ENCODE measurements at regions not wholly inside any gene's neighbourhood (a gene's known extent, or its start where the extent isn't known, plus 50 kb on each side); places are given as distances from the start of the nearest gene placed in this dataset.

DNA sequence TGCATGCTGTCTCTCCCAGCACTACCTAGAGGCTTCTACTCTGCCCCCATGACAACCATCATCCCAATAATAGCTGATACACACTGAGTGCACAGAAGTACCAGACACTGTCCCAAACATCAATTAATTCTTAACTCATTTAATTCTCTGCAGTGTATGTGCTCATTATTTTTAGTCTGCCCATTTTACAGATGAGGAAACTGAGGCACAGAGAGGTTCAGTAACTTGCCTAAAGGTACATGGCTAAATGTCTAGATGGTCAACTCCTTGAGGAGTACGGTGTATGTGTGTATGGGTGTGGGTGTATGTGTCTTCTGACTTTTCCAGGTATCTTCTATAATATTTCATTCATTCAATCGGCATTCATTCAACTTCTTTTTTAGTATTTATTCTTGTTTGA lies 407.9 kb downstream of the SOX9 start:
- ATAC-seq (no peak), DNase-seq (no peak)
- intact Hi-C loops (cut with DNase I, micrococcal nuclease), result loop anchor here in 1 of 2 donors (10.0 kb wide), 1 partner anchor 404 kb away; the partner anchor contains the start of gene SOX9

- peak; percentile 10 for ATAC-seq
- no peak for DNase-seq
Measured at GRCh38 chr17:72529386-72529785, 408.6 kb downstream of the SOX9 start.

GRCh38 chr17:72530454-72530853 lies 409.6 kb downstream of the SOX9 start:
- ATAC-seq (peak; percentile 24), DNase-seq (no peak)
- intact Hi-C loops (cut with DNase I, micrococcal nuclease), result loop anchor here in 1 of 2 donors (10.0 kb wide), 1 partner anchor 1886 kb away; no protein-coding TSS in a partner anchor

More at GRCh38 chr17:72529386-72529785, 408.6 kb downstream of the SOX9 start:
- intact Hi-C loops (cut with DNase I, micrococcal nuclease), result loop anchor here in 1 of 2 donors (10.0 kb wide), 1 partner anchor 405 kb away; the partner anchor contains the start of gene SOX9

DNA sequence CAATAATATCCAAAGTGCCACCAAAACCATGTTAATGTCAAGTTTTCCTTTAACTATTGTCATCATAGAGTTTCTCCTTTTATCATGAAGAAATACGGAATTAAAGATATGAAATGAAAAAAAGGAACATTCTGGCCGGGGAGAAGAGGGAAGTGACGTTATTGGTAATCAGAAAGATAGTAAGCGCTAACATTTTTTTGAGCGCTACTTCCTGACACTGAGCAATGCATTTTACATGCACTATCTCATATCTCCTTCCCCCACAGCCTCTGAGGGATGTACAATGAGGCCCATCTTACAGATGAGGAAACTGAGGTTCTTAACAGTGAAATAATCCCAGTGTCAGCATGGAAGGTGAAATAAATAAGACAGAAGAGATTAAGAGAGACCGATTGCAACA lies 410.9 kb downstream of the SOX9 start:
- intact Hi-C loops (cut with DNase I, micrococcal nuclease), result loop anchor here in 1 of 2 donors (10.0 kb wide), 1 partner anchor 1887 kb away; no protein-coding TSS in a partner anchor
- ATAC-seq (no peak), DNase-seq (no peak)

- DNase-seq (no peak), ATAC-seq (no peak)
- intact Hi-C loops (cut with DNase I, micrococcal nuclease), result loop anchor here in 1 of 2 donors (10.0 kb wide), 1 partner anchor 1889 kb away; no protein-coding TSS in a partner anchor
Measured at GRCh38 chr17:72534265-72534664, 413.4 kb downstream of the SOX9 start.

DNA sequence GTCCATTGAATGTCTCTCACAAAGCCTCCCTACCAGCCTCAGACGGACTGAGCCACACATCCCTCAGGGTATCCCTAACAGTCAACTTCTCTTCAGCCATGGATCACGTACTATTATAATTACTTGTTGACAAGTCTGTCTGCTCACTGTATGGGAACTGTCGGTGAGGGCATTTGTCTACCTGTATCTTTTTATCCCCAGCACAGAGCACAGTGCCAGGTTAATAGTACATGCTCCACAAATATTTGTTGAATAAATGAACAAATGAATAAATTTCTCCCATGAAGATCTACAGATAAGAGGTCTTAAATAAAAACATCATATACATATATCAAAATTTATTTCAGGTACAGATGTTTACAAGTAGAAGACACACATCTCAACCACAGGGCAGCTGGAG lies 414.0 kb downstream of the SOX9 start:
- no peak for ATAC-seq
- intact Hi-C loops (cut with DNase I, micrococcal nuclease), result loop anchor here in 1 of 2 donors (10.0 kb wide), 1 partner anchor 1890 kb away; no protein-coding TSS in a partner anchor
- no peak for DNase-seq

- no peak for ATAC-seq
- intact Hi-C loops (cut with DNase I, micrococcal nuclease), result loop anchor here in 1 of 2 donors (10.0 kb wide), 1 partner anchor 1891 kb away; no protein-coding TSS in a partner anchor
- DNase-seq, result no peak
Measured at GRCh38 chr17:72535346-72535745, 414.5 kb downstream of the SOX9 start.

GRCh38 chr17:72535779-72536178 lies 415.0 kb downstream of the SOX9 start:
- ATAC-seq (no peak), DNase-seq (no peak)
- intact Hi-C loops (cut with DNase I, micrococcal nuclease), result loop anchor here in 1 of 2 donors (10.0 kb wide), 1 partner anchor 1891 kb away; no protein-coding TSS in a partner anchor

DNA sequence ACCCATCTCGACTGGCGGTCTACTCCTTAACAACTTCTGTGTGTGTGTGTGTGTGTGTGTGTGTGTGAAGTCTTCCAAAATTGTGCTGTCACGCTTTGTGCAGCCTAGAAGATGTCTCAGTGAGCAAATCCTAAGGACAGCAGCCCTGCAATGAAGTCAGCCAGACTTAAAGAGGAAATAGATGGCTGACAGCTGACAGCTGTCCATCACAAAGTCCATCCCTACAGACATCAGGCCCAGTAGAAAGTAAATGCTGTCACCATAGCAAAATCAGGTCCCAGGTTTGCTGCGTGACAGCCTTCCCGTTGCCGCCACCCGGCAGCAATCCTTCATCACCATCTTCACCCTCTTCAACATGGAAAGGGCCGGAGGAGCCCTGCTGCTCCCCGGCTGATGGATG lies 416.0 kb downstream of the SOX9 start:
- DNase-seq (no peak), ATAC-seq (no peak)
- intact Hi-C loops (cut with DNase I, micrococcal nuclease), result loop anchor here in 1 of 2 donors (10.0 kb wide), 1 partner anchor 1892 kb away; no protein-coding TSS in a partner anchor

GRCh38 chr17:72538443-72538842 lies 417.6 kb downstream of the SOX9 start:
- DNase-seq (no peak), ATAC-seq (peak; percentile 2)
- intact Hi-C loops (cut with DNase I, micrococcal nuclease), result loop anchor here in 1 of 2 donors (10.0 kb wide), 1 partner anchor 1894 kb away; no protein-coding TSS in a partner anchor

DNA sequence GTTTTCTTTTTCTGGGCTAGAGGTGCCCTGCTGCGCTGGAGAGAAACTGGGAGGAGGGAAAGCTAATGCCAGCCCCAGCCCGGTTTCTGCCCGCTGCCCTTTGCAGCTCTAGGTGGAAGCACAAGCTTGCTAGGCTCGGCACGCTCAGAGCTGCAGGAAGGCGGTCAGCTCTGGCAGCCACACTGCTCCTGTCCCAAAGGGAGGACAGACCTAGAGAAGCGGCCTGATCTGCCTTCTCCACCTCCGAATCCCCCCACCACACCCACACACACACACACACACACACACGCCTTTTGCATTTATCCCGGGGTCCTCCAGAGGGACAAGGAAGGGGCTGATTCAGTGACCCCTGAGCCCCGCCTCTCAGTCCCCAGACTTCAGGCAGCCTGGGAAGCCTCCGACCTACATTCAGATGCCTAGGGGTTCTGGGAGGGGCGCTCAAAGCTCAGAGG lies 418.1 kb downstream of the SOX9 start:
- intact Hi-C loops (cut with DNase I, micrococcal nuclease), result loop anchor here in 1 of 2 donors (10.0 kb wide), 1 partner anchor 1894 kb away; no protein-coding TSS in a partner anchor
- DNase-seq, result peak in 1 of 2 donors; percentile 51
- peak; percentile 48 for ATAC-seq

- peak; percentile 86 for ATAC-seq
- intact Hi-C loops (cut with DNase I, micrococcal nuclease), result loop anchor here in 1 of 2 donors (10.0 kb wide), 3 partner anchors 1065 to 1895 kb away; no protein-coding TSS in a partner anchor
- peak in 1 of 2 donors; percentile 73 for DNase-seq
Measured at GRCh38 chr17:72539981-72540897, 419.4 kb downstream of the SOX9 start.

DNA sequence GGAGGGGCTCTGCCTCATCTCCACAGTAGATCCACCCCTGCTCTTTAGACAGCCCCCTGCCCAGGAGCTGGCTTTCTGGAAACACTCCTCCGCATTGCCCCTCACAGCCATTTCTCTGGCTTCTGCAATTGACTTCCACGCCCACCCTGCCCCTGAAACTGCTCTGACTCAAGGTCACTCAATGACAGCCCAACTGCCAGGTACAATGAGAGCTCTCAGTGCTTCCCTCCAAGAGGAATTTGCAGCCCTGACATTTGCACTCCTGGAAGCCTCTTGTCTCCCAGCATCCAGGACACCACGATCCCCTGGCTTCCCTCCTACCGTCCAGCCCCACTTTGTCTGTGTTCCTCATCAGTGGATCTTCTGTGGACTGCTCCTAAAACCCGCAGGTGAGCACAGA lies 421.5 kb downstream of the SOX9 start:
- intact Hi-C loops (cut with DNase I, micrococcal nuclease), result loop anchor here in 1 of 2 donors (10.0 kb wide), 2 partner anchors 1068 to 1778 kb away; no protein-coding TSS in a partner anchor

GRCh38 chr17:72545766-72546165 lies 424.9 kb downstream of the SOX9 start:
- DNase-seq (no peak), ATAC-seq (peak; percentile 33)
- intact Hi-C loops (cut with DNase I, micrococcal nuclease), result loop anchor here in 1 of 2 donors (10.0 kb wide), 2 partner anchors 1071 to 1781 kb away; no protein-coding TSS in a partner anchor

More for the DNA sequence above, 421.5 kb downstream of the SOX9 start:
- ATAC-seq (no peak), DNase-seq (no peak)

GRCh38 chr17:72553051-72553755 lies 432.4 kb downstream of the SOX9 start:
- intact Hi-C loops (cut with DNase I, micrococcal nuclease), result no loop called here
- no peak for DNase-seq
- no peak for ATAC-seq

GRCh38 chr17:72554508-72554907 lies 433.7 kb downstream of the SOX9 start:
- no peak for ATAC-seq
- intact Hi-C loops (cut with DNase I, micrococcal nuclease), result no loop called here
- DNase-seq, result no peak

DNA sequence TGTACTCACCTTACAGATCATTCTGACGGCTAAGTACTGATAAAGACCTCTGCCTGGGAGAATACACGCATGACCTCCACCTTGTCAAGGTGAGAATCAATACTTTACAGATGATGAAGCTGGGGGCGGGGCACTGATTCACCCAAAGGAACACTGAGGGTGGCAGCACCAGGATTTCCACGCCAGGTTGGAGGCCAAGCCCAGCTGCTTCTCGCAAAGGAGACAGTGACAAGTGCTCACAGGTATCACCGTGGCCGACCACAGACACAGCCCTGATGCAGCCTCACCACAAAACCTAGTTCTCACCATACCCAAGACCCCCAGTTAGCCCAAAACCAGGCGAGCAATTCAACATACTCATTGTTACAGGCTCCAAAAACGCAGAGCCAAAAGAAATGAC lies 434.2 kb downstream of the SOX9 start:
- DNase-seq (no peak), ATAC-seq (no peak)
- intact Hi-C loops (cut with DNase I, micrococcal nuclease), result no loop called here

DNA sequence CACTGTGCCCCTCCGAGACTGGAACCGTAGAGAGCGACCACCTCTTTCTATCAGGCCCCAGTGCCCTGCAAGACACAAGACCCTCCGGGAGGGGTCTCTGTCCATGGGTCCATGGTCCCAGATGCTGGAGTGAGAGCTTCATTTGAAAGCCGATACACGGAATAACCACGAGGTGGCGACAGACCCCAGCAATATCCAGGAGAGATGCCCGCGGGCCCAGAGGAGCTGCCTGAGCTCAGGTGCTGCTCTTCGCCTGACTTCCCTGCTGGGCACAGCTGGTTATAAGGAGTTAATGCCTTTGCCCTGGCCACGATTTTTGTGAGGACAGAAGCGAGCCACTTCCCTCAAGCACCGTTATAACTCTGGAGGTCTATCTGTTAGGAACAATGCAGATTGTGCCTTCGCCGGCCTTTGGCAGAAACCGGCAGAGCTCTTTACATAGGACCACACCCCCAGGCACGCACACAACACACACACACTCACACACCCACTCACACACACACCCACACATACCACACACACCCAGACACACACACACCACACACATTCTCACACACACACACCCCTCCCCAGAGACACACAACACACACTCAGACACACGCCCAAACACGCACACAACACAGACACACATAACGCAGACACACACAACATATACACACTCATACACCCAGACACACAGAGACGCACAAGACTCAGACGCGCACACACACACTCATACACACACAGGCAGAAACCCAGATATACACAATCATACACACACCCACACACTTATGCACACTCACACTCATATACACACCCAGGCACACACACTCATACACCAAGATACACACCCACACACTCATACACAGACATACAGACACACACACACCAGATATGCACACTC lies 436.4 kb downstream of the SOX9 start:
- ATAC-seq, result peak; percentile 38
- DNase-seq, result peak; percentile 57 to 74
- intact Hi-C loops (cut with DNase I, micrococcal nuclease), result no loop called here

Data from left colon (tissue), 2 donors.